OCI-LY7 (cell line): ENCODE measurements at regions not wholly inside any gene's neighbourhood (a gene's known extent, or its start where the extent isn't known, plus 50 kb on each side); places are given as distances from the start of the nearest gene placed in this dataset.
"Not testable (repeated sequence)": the region's sequence is repeated elsewhere in the genome, so short reads cannot be mapped to it uniquely, and the experiment has no call there.

Experiments used
- BruUV-seq: library from RNA; stranded (reverse); fragments of 400-500 nt; replicated peaks from 2 replicates; lab custom pipeline; 2021; lab: Mats Ljungman, UMichigan
- CTCF ChIA-PET: fragments of 300-600 bp; sonication (Branson Sonifier 250); formaldehyde crosslinking; loops from one replicate; lab custom pipeline; 2022; ENCODE audit warnings: antibody characterized with exemption; ENCODE audit not compliant: unreplicated experiment; lab: Charles Lee
- POLR2A ChIA-PET: fragments of 300-600 bp; sonication (Branson Sonifier 250); formaldehyde crosslinking; loops from one replicate; lab custom pipeline; 2022; ENCODE audit warnings: antibody characterized with exemption; lab: Charles Lee
- DNase-seq: peaks from one replicate; pipeline ENCODE4 v3.0.0-alpha.2; 2015; ENCODE audit warnings: low spot score
- H2AFZ ChIP-seq: fragments of 200-600 bp; sonication (generic), shearing (Covaris generic); 2 replicates; pipeline ENCODE4 v1.6.1; 2014; ENCODE audit warnings: mild to moderate bottlenecking, antibody characterized with exemption, low read length, moderate library complexity
- H3K27ac ChIP-seq: fragments of 200-600 bp; sonication (generic); 2 replicates; pipeline ENCODE4 v1.5.1; 2014; ENCODE audit warnings: mixed run types, low read depth, mild to moderate bottlenecking, moderate library complexity, low read length, inconsistent platforms; ENCODE audit not compliant: poor library complexity, severe bottlenecking
- H3K36me3 ChIP-seq: fragments of 200-600 bp; sonication (generic); 2 replicates; pipeline ENCODE4 v1.6.1; 2014; ENCODE audit warnings: mild to moderate bottlenecking, antibody characterized with exemption, low read length, moderate library complexity, mixed read lengths; ENCODE audit not compliant: insufficient read depth
- H3K4me1 ChIP-seq: fragments of 200-600 bp; sonication (generic); 2 replicates; pipeline ENCODE4 v1.5.1; 2014; ENCODE audit warnings: mild to moderate bottlenecking, low read length; ENCODE audit not compliant: insufficient read depth, poor library complexity, severe bottlenecking
- H3K4me2 ChIP-seq: fragments of 200-600 bp; sonication (generic); 2 replicates; pipeline ENCODE4 v1.6.1; 2014; ENCODE audit warnings: mild to moderate bottlenecking, low read length
- H3K4me3 ChIP-seq: fragments of 200-600 bp; sonication (generic); 2 replicates; pipeline ENCODE4 v1.5.1; 2014; ENCODE audit warnings: mild to moderate bottlenecking, low read depth, low read length; ENCODE audit not compliant: poor library complexity, severe bottlenecking
- H3K79me2 ChIP-seq: fragments of 200-600 bp; sonication (generic); 2 replicates; pipeline ENCODE4 v1.6.1; 2016; ENCODE audit warnings: low read depth, mild to moderate bottlenecking, low read length, moderate library complexity, mixed read lengths; ENCODE audit not compliant: insufficient read depth
- H3K9me2 ChIP-seq: fragments of 200-600 bp; sonication (generic); 2 replicates; pipeline ENCODE4 v1.6.1; 2016; ENCODE audit warnings: mild to moderate bottlenecking, low read length, mixed read lengths; ENCODE audit not compliant: insufficient read depth
- H3K9me3 ChIP-seq: fragments of 200-600 bp; sonication (generic); 2 replicates; pipeline ENCODE4 v1.6.1; 2014; ENCODE audit warnings: mild to moderate bottlenecking, mixed run types, low read length, mixed read lengths
- H4K20me1 ChIP-seq: fragments of 200-600 bp; sonication (generic); 2 replicates; pipeline ENCODE4 v1.6.1; 2014; ENCODE audit warnings: mild to moderate bottlenecking, antibody characterized with exemption, low read length, moderate library complexity, mixed read lengths; ENCODE audit not compliant: insufficient read depth
- EZH2phosphoT487 ChIP-seq: fragments of 200-600 bp; sonication (generic); IDR thresholded peaks from 2 replicates; pipeline ENCODE4 v1.6.1; 2018; ENCODE audit warnings: low read depth, borderline replicate concordance, mild to moderate bottlenecking, mixed run types, antibody characterized with exemption, low read length, moderate library complexity, mixed read lengths
- intact Hi-C: fragments of 100-400 bp; cut with micrococcal nuclease; formaldehyde crosslinking; loops from one replicate; pipeline ENCODE4 v1.10.0; 2022; ENCODE audit not compliant: unreplicated experiment
- TF ChIP-seq, protein P1 (sequence below): fragments of 200-600 bp; sonication (generic); conservative IDR thresholded peaks from 2 replicates; pipeline ENCODE4 v1.5.1; 2014; ENCODE audit warnings: mild to moderate bottlenecking, antibody characterized with exemption, low read length, moderate library complexity, mixed read lengths

GRCh38 chr6:854406-855118 is 161.6 kb upstream of the EXOC2 start:
- Histone ChIP-seq H3K9me2 (no peaks in the 10 kb centered on the region), H4K20me1 (no peaks in the 10 kb centered on the region), H3K9me3 (no peaks in the 10 kb centered on the region), H3K27ac (no peak overlapping the region), H3K4me2 (no peak overlapping the region), H3K4me1 (no peaks in the 10 kb centered on the region), H2AFZ (no peak overlapping the region), H3K4me3 (no peak overlapping the region), H3K79me2 (no peaks in the 10 kb centered on the region), H3K36me3 (no peaks in the 10 kb centered on the region)
- POLR2A ChIA-PET, result no interaction called here
- intact Hi-C loops, result no loop called here
- no peak for TF ChIP-seq EZH2phosphoT487
- TF ChIP-seq, protein P1, sequence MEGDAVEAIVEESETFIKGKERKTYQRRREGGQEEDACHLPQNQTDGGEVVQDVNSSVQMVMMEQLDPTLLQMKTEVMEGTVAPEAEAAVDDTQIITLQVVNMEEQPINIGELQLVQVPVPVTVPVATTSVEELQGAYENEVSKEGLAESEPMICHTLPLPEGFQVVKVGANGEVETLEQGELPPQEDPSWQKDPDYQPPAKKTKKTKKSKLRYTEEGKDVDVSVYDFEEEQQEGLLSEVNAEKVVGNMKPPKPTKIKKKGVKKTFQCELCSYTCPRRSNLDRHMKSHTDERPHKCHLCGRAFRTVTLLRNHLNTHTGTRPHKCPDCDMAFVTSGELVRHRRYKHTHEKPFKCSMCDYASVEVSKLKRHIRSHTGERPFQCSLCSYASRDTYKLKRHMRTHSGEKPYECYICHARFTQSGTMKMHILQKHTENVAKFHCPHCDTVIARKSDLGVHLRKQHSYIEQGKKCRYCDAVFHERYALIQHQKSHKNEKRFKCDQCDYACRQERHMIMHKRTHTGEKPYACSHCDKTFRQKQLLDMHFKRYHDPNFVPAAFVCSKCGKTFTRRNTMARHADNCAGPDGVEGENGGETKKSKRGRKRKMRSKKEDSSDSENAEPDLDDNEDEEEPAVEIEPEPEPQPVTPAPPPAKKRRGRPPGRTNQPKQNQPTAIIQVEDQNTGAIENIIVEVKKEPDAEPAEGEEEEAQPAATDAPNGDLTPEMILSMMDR, result no peak
- CTCF ChIA-PET, result no interaction called here
- DNase-seq, result no peak
- BruUV-seq, result no TSS peak

GRCh38 chr6:852216-852615 is 159.3 kb upstream of the EXOC2 start:
- H2AFZ ChIP-seq, H3K9me3 ChIP-seq, H3K9me2 ChIP-seq, H3K27ac ChIP-seq, H3K79me2 ChIP-seq, POLR2A ChIA-PET, H4K20me1 ChIP-seq, H3K4me2 ChIP-seq, H3K4me3 ChIP-seq, intact Hi-C loops, H3K36me3 ChIP-seq, H3K4me1 ChIP-seq, BruUV-seq, DNase-seq, CTCF ChIA-PET: not testable (repeated sequence)

- no TSS peak for BruUV-seq
- Histone ChIP-seq H3K36me3 (no peaks in the 10 kb centered on the region), H3K9me3 (no peaks in the 10 kb centered on the region), H2AFZ (no peak overlapping the region), H3K4me3 (no peak overlapping the region), H3K4me1 (no peaks in the 10 kb centered on the region), H3K79me2 (no peaks in the 10 kb centered on the region), H3K4me2 (no peak overlapping the region), H3K9me2 (no peaks in the 10 kb centered on the region), H3K27ac (no peak overlapping the region), H4K20me1 (no peaks in the 10 kb centered on the region)
- POLR2A ChIA-PET, result no interaction called here
- DNase-seq, result no peak
- CTCF ChIA-PET, result no interaction called here
- TF ChIP-seq, protein P1, result no peak
- no peak for TF ChIP-seq EZH2phosphoT487
- intact Hi-C loops, result no loop called here
Observed at GRCh38 chr6:849075-849506, 156.2 kb upstream of the EXOC2 start.
